ENCODE measurements at regions not wholly inside any gene's neighbourhood (a gene's known extent, or its start where the extent isn't known, plus 50 kb on each side); places are given as distances from the start of the nearest gene placed in this dataset.
"Not testable (repeated sequence)": the region's sequence is repeated elsewhere in the genome, so short reads cannot be mapped to it uniquely, and the experiment has no call there.

DNA sequence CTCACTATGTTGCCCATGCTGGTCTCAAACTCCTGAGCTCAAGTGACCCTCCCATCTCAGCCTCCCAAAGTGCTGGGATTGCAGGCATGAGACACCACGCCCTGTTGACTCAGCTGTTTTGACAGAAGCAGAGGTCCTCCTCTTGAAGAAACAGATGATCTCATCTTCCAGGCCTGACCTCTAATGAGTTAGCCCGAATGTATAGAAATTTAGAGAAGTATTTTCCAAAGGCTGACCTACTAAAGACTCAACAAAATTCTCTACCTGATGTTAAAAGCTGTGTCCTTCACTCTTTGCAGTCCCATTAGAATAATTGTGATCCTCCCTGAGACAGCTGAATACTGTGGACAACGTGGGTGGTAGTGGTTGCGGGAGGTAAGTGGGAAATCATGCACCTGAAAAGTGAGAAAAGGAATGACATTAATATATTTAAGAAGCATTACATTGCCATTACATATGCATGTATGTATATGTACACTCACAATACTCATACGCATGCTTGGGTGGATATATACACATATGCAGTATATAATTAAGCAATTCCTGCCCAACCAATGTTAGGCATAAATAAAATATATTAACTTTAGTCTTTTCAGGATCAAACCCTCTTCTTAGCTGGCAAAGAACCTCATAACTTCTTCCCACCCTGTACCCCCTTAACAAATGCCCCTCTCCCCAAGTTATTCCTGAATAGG is 204.6 kb upstream of the NR2F2 start:
- DNase-seq (ENCODE audit: low read depth) = no peak

DNA sequence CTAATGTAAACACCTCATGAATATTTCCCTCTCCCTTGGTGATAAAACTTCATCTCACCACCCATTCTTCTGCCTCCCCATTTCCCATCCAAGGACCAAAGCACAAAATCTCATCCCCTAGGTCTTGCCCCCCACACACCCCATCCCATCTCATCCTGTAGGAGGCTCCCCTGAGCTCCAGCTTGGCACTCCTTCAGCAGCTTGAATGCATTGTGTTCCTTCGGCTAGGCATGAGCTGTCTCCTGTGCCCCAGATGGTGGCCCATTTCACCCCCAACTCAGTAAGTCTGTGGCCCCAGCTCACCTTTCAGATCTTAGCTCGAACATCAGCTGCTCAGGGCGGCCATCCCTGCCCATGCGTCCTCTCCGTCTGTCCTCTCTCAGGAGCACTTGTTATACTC is 203.6 kb upstream of the NR2F2 start:
- DNase-seq (ENCODE audit: low read depth) = no peak

DNA sequence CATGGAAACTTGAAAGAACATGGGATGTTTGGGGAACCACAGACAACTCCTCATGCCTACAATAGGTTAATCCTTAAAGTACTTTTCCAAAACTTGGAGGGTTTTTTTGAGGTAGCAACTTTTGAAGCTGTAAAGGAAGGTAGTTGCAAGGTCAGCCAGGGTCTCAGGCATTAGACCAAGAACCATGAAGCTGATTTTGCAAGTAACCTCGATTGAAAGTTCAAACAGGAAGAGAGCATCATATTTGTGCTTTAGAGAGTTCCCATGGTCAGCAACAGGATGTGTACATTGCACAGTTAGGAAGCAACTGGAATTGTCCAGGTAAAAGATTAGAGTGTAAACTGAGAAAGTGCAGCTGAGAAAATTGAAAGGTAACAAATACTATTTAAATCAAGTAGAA is 199.8 kb upstream of the NR2F2 start:
- DNase-seq (ENCODE audit: low read depth) = no peak

DNA sequence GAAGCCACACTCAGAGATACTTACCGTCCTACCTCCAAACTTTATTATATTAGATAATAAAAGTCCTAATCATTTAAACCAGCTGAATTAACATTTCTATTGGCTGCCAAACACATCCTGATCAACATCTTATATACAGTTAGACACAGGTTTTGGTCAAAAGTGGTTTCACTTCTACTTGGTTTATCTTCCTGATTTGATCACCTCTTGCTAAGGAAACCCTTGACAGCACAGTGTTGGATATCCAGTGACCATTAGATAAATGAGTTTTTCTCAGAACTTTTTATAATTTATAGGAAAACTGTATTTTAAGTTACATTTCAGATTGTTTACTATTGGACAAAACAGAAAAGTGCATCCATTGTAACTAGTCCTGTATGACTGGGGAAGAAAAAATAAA is 198.4 kb upstream of the NR2F2 start:
- no peak for DNase-seq (ENCODE audit: low read depth)

DNA sequence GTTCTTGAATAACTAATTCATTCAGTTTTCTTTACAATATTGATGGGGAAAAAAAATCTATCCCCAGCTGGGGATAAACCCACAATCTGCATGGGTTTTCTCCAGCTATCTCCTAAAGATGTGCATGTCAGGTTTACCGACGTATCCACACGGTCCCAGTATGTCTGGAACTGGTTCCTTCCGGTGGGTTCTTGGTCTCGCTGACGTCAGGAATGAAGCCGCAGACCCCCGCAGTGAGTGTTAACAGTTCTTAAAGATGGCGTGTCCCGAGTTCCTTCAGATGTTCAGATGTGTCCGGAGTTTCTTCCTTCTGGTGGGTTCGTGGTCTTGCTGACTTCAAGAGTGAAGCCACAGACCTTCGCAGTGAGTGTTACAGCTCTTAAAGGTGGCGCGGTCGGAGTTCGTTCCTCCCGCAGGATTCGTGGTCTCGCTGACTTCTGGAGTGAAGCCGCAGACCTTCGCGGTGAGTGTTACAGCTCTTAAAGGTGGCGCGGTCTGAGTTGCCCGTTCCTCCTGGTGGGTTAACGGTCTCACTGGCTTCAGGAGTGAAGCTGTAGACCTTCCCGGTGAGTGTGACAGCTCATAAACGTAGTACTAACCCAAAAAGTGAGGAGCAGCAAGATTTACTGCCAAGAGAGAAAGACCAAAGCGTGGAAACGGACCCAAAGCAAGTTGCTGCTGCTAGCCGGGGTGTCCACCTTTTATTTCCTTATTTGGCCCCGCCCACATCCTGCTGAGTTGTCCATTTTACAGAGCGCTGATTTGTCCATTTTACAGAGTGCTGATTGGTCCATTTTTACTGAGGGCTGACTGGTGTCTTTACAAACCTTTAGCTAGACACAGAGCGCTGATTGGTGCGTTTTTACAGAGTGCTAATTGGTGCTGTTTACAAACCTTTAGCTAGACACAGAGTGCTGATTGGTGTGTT is 195.1 kb upstream of the NR2F2 start:
- no peak for DNase-seq (ENCODE audit: low read depth)

DNA sequence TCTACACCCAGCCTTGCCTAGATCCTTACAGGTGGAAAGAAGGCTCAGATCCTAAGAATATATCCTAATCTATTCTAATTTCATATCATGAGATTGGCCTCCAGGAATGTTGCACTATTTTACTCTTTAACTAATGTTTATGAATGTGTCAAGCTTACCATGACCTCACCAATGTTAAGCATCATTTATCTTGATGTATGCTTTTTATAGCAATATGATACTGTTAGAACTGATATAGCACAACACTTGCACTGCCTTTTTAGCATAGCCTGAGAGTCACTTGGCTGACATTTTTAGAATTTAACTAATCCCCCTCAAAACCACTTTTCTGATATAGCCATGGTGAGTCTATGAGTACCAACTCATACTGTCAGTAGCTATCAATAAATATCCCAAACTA is 191.5 kb upstream of the NR2F2 start:
- no peak for DNase-seq (ENCODE audit: low read depth)

DNA sequence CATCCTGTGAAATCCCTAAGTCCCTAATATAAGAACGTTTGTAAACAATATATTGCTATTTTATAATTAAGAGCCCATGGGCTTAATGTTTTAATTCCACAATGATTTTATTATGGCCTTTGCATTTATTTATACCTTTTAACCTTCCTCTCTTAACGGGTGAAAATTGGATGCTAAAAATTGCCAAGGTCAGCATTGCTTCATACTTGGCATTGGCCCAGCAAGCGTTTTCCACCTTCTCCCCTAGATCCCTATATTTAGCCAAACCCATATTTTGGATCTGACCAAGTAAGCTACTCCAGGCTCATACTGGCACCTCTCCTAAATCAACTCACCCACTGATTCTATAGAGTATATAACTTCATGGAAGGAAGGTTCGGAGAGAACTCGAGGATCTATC is 188.0 kb upstream of the NR2F2 start:
- no peak for DNase-seq (ENCODE audit: low read depth)

DNA sequence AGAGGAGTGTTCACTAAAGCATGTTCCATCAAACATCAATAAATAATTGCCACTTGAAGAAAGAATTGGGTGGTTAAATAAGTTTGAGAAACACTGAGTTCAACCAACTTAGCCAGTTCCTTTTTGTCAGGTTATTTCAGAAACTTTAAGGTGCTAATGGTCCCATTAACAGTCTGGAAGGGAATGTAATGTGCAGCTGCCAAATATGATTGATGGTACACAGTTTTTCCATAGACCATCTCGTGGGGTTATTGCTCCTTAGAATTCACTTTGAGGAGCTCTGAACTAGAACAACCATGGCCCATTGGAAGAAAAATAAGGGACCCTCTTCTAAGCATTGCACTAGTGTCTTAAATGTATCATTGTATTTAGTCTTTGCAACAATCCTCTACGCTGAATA is 185.8 kb upstream of the NR2F2 start:
- no peak for DNase-seq (ENCODE audit: low read depth)

DNA sequence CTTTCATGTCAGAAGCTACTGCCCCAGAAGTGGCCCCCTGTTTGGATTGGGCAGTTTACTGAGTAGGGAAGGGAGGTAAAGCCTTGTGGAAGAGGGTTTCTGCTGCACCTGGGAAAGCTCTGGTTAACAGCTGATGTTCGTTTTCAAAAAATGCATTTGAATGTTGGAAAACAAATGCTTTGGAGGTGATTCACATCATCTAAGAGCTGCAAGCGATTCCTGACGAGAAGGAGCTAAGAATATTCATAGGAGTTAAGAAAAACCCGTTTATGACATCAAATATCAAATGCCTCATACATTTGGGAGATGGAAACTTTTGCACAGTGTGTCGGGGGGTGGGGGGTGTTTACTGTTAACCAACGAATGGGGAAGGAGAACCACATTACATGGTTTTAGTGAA is 183.8 kb upstream of the NR2F2 start:
- DNase-seq (ENCODE audit: low read depth) = no peak

DNA sequence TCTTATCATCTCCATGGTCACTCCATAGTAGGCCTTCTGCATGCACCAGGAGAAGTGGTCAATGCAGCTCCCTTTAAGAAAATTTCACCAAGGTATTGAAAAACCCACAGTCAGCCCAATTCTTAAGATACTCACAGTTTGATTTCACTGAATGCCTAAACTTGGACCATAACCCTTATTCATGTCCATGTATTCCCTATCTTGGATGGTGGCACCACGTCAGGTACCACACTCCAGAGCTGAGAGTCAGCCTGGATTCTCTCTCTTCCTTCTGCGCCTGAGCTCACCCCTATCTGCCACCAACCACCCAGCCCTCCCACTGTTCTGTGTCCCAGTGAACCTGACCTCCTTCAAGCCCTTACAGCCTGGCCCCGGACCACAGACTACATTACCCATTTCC is 183.2 kb upstream of the NR2F2 start:
- no peak for DNase-seq (ENCODE audit: low read depth)

DNA sequence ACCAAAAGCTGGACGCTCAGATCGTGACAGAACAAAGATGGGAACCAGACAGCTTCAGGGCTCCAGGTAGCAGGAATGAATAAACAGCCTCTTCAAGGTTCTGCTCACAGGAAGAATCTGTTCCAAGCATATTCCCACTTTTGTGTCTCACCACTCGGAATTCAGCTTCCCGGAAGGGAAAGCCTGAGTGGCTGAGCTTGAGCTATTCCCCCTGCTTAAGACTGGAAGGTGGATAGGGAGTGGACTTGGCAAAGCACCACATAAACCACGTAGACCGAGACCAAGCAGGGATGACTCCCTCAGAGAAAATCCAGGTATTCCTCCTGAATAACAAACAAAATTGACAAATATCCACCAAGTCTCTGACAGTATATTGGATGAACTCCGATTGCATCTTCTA is 180.2 kb upstream of the NR2F2 start:
- DNase-seq (ENCODE audit: low read depth) = no peak

DNA sequence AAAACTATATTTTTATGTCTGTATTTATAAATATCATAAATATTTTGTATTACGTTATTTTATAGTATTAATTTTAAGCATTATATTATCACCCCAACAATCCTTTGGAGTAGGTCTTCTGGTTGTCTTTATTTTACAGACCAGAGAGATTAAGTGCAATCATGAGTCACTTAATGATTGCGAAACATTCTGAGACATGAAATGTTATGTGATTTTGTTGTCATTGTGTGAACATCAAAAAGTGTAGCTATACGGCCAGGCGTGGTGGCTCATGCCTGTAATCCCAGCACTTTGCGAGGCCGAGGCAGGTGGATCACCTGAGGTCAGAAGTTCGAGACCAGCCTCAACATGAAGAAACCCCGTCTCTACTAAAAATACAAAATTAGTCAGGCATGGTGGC is 178.8 kb upstream of the NR2F2 start:
- DNase-seq (ENCODE audit: low read depth) = peak; percentile 9

DNA sequence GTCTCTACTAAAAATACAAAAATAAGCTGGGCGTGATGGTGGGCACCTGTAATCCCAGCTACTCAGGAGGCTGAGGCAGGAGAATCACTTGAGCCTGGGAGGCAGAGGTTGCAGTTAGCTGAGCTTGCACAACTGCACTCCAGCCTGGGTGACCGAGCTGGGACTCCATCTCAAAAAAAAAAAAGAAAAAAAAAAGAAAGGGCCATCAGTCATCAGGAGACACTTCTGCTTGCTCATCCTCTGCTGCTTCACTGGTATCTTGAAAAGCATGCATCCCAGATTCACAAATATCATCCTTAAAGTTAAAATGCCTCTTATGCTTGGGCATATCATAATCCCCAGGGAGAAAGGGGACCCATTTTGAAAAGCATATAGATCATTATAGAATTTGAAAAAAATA is 176.6 kb upstream of the NR2F2 start:
- DNase-seq (ENCODE audit: low read depth) = no peak

DNA sequence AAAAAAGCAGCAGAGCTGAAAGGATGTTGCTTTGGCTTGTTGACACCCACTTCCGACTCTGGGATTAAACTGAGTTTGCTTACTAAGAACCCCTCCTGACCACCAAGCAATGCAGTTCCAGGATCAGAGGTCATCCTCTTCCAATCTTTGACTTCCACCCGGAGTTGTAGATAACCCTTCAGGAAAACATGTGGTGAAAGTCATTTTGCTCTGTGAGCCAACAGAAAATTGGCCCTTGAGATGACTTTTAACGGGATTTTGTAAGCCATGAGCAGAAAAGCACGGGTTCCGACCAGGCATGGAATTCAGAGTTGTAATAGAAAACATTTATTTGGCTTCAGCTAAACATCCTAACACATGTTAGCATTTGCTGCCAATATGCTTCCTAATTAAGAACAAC is 171.6 kb upstream of the NR2F2 start:
- DNase-seq (ENCODE audit: low read depth) = no peak

DNA sequence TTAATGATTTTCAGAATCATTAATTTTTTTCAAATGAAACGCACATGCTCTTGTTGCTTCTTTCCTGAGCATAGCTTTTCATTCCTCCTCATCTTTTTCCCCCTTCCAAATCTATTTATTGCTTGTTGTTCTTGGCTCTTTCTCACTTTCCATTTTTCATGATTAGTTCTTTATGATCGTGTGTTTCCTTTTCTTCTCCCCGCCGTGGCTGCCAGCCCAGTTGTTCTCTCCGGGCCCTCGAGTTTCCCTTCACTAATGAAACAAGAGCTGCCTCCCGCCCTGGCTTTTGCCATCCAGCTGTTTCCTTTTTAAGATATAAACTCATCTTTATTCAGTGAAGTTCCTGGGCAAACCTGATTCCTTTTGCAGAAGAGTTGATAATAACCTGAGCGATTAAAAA is 170.2 kb upstream of the NR2F2 start:
- DNase-seq (ENCODE audit: low read depth) = no peak

DNA sequence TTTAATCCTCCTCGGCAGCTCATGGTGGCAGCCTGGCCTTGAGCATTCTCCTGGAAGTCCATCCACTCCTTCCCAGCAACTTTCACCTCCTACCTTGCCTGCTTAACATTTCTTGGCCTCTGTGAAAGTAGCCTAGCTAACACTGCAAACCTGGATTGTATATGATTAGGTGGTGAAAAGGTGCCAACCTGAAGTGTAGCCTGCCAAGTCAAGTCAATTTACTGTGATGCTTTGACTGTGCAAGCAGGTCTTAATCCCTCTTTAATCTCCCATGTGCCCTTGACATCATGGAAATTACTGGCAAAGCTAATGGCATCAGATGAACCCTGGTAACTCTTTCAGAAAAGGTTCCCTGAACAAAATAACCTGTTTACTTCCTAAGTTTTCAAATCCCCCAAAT is 169.7 kb upstream of the NR2F2 start:
- DNase-seq (ENCODE audit: low read depth) = no peak

DNA sequence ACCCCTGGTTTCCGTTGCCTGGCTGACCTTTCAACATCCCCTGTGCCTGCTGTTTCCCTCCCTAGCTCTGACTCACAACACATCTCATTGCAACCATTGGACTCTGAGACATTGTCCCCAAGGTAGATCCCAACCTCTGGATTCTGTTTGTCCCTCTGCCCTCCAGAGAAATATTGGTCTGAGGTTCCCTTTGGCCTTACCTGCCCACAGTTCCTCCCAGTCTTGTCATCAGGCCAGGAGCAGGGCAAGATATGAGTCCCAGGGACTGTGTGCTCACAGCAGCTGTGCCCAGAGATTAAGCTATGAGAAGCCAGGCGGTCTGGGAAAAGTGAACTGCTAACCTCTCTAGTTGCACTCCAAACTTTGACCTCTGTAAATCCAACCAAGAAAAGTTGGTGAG is 168.2 kb upstream of the NR2F2 start:
- DNase-seq (ENCODE audit: low read depth) = no peak

DNA sequence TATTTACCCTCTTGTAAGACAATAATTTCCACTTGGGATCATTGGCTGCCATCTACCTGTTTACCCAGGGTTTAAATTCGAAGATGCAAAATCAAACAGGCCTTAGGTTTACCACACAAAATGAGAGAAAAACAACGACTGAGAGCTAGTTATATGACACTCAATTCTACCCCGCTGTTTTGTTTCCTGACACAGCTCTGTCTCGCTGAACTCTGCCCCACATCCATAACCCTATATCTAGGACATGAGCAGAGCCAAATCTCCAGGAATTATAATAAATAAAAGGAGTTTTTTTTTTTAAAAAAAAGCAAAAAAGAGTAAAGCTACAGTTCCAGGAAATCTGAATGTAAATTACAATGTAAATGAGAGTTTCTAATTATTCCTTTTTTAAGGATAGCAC is 165.4 kb upstream of the NR2F2 start:
- no peak for DNase-seq (ENCODE audit: low read depth)

DNA sequence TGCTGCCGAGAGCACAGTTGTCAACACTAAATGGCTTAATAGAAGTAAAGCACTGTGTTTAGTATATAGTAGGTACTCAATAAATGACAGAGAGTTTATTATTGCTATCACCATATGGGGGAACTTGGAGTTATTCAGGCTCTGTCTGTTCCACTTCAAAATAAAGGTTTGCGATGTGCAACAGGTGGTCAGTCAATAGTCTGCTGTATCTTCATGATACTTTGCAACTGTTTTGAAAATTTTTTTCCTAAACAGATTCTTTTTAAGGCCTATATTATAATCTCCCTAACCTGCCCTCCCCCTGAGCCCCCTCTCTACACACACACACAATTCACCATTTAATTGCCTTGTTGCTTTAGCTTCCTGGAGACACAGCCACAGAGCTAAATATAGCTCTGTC is 164.7 kb upstream of the NR2F2 start:
- DNase-seq (ENCODE audit: low read depth) = no peak

DNA sequence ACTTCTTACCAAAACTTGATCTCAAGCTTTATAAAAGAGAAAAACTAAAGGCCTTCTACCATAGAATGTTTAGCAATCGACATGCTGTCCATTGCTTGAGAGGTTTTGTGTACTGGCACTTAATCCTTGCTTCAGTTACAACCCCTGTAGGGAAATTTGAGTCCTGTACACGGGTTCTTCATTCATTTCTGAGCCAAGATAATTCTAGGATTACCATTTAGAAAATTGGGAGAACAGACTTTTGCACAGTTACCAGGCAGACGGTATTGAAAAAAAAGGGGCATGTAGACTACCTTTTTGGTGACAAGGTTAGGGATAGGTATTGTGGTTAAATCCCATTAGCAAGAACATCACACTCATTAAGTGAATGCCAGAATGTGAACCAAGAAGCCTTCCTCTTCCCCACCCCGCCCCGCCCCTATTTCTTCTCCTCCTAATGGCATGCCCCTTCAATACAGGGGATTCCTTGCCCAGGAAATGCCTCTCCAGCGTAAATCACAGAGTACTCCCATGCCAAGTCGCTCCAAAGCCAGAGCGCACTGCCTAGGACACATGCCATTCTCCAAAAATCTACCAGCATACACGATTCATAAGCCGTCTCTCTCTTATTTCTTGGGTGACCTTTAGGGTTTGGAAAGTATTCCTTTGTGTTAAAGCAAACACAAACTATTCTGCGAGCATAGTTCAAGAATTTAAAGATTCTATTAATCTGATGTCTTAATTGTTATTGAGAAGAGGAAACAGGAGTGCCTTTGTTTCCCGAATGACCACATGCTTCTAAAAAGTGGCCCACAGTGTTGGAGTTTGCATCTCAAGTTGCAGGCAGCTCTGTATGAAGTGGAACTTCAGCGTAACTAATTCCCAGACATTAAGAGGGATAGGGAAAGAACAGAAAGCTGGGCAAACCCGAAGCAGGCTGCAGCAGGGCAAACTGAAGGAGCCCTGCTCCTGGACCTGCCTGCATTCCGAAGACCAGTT is 164.0 kb upstream of the NR2F2 start:
- DNase-seq (ENCODE audit: low read depth) = no peak

DNA sequence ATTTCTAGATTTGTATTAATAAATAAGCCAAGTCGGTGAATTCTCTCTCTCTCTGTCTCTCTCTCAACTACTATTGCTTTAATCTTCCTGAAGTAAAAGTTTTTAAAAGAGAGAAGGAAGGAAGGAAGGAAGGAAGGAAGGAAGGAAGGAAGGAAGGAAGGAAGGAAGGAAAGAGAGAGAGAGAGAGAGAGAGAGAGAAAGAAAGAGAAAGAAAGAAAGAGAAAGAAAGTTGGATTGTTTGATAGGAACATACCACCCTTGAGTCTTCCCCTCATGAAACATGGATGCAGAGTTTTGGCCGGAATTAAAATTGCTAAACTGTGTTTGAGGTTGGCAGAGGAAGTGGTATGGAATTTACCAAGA is 159.9 kb upstream of the NR2F2 start:
- not testable (repeated sequence) for DNase-seq (ENCODE audit: low read depth)

DNA sequence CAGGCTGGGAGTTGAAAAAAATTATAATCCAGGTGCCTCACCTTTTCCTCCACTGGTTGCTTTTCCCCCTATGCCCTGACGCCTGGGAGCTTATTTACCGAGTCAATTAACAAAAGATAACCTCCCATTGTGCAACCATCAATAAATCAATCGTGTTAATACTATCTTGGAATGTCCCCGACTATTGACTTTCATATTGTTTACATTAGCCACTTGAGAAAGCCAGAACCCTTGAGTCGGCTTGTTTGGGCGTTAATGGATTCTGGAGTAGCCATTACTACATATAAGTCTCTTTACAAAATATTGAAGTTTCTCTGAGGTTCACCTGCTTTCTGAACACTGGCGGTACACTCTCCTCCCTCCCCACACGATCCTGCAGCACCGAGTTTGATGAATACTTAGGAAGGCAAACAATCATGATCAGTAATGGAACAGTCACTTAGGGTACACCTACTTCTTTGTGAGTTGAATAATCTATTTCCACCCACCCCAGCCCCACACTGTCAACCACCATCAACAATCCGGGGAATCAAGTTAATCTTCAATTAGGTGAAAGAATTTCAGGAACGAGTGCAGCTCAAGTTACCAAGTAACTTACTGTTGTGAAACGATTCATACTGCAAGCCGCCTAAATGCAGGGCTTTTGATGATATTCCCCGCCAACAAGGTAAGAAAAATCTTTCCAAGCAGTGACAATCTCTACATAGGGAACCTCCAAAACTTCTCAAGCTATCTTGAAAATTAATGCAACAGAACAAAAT is 159.3 kb upstream of the NR2F2 start:
- no peak for DNase-seq (ENCODE audit: low read depth)
